ENCODE measurements at regions not wholly inside any gene's neighbourhood (a gene's known extent, or its start where the extent isn't known, plus 50 kb on each side); places are given as distances from the start of the nearest gene placed in this dataset.

DNA sequence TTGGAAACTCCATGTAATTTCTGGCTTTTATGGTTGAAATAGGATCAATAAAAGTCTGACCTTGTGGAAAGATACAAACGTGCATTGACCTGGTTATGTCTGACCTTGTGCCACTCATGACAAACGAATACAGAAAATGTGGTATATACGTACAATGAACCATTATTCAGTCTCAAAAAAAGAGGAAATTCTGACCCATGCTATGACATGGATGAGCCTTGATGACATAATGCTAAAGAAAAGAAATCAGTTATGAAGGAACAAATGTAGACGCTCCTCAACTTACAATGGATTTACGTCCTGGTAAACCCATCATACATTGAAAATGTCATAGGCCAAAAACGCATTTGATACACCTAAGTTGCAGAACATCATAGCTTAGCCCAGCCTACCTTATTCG lies 309.7 kb upstream of the SULF2 start:
- H3K27ac Mint-ChIP-seq = no peak overlapping the region
- H3K27me3 Mint-ChIP-seq (ENCODE audit: low read depth) = peaks cover 3% of the 10 kb centered on the region; the same call in 1 of the 2 replicates
- ChIA-PET POLR2A (no interaction called here), CTCF (no interaction called here)
- no peaks in the 10 kb centered on the region for H3K4me1 Mint-ChIP-seq
- H3K36me3 Mint-ChIP-seq = no peaks in the 10 kb centered on the region
- no peak overlapping the region for H3K4me3 Mint-ChIP-seq
- DNase-seq (ENCODE audit: low spot score) = no peak
- H3K9me3 Mint-ChIP-seq = peaks cover 11% of the 10 kb centered on the region
- no peak for ATAC-seq
- TF ChIP-seq, protein P1, sequence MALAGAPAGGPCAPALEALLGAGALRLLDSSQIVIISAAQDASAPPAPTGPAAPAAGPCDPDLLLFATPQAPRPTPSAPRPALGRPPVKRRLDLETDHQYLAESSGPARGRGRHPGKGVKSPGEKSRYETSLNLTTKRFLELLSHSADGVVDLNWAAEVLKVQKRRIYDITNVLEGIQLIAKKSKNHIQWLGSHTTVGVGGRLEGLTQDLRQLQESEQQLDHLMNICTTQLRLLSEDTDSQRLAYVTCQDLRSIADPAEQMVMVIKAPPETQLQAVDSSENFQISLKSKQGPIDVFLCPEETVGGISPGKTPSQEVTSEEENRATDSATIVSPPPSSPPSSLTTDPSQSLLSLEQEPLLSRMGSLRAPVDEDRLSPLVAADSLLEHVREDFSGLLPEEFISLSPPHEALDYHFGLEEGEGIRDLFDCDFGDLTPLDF (CRISPR knock-in tag; IDR thresholded peaks at IDR 0.05) = no peak
- TF ChIP-seq FOXJ3 (CRISPR knock-in tag; IDR thresholded peaks at IDR 0.05; ENCODE audit: borderline replicate concordance) (no peak), TP53 (CRISPR knock-in tag; IDR thresholded peaks at IDR 0.05) (no peak), GTF2I (CRISPR knock-in tag; conservative IDR thresholded peaks at IDR 0.05) (no peak), CREM (CRISPR knock-in tag; IDR thresholded peaks at IDR 0.05) (no peak), ZNF121 (CRISPR knock-in tag; IDR thresholded peaks at IDR 0.05) (no peak), ZNF232 (CRISPR knock-in tag; IDR thresholded peaks at IDR 0.05) (no peak), ZNF263 (CRISPR knock-in tag; IDR thresholded peaks at IDR 0.05; ENCODE audit: low read depth) (no peak), MYBL2 (CRISPR knock-in tag; IDR thresholded peaks at IDR 0.05) (no peak), ZNF416 (CRISPR knock-in tag; IDR thresholded peaks at IDR 0.05) (no peak)

DNA sequence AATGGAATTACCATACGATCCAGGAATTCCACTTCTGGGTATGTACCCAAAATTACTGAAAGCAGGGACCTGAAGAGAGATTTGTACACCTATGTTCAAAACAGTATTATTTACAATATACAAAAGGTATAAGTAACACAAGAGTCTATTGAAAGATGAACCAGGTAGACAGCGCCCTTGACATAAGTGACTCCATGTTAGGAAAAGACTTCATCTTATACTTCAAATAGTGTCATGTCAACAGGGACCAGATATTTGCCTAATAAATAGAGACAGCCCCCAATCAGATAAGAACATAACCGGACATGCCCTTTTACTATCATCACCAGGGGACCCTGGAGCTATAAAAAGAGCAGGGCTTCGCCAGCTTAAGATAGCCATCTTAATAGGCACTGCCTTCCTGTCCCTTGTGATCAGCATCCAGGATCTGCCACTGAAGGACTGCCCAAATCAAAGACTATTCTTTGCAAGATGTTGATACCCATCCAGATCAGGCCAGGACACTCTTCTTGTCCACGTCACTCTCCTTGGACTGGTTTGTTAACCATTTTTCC lies 309.0 kb upstream of the SULF2 start:
- H3K4me1 Mint-ChIP-seq = no peaks in the 10 kb centered on the region
- H3K27ac Mint-ChIP-seq = no peak overlapping the region
- no peak for DNase-seq (ENCODE audit: low spot score)
- H3K27me3 Mint-ChIP-seq (ENCODE audit: low read depth) = peaks cover 6% of the 10 kb centered on the region; the same call in 1 of the 2 replicates
- no peak for ATAC-seq
- peaks cover 17% of the 10 kb centered on the region for H3K9me3 Mint-ChIP-seq
- no peak overlapping the region for H3K4me3 Mint-ChIP-seq
- no peak for TF ChIP-seq NR3C1 (CRISPR knock-in tag; conservative IDR thresholded peaks at IDR 0.05; ENCODE audit: low read depth)
- no peak for TF ChIP-seq MXD4 (CRISPR knock-in tag; IDR thresholded peaks at IDR 0.05; ENCODE audit: borderline replicate concordance)
- no peak for TF ChIP-seq EMX1 (CRISPR knock-in tag; IDR thresholded peaks at IDR 0.05)
- CTCF ChIA-PET = no interaction called here
- POLR2A ChIA-PET = no interaction called here
- no peaks in the 10 kb centered on the region for H3K36me3 Mint-ChIP-seq

DNA sequence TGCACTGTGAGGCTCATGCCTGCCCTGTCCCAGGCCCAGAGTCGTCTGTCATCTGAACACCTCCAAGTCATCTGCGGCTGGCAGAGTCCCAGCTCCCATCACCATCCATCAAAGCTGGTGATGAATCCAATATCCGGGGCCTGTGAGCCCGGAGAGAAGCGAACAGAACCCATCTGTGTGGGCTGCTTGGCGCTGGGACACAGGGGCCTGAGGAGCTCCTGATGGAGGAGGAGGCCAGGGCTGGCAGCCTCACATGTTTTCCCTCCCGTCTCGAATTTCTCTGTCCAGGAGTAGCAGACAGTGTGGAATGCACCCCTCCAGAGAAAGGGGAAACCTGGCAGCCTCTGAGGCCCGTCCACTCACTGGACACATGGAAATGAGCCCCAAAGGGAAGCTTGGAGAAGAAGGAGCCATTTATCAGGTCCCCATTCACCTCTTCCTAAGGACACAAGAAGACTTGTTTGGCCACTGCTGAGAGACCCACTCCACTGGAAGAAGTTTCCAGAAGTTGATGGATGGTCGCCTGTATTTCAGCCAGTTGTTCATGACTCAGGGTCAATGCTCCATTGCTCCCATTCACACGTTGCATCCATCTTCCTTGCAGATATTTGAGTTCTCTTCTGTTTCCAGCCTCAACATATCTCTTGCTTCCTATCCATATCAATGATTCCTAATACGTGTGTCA lies 307.5 kb upstream of the SULF2 start:
- DNase-seq (ENCODE audit: low spot score) = no peak
- peaks cover 6% of the 10 kb centered on the region; the same call in 1 of the 2 replicates for H3K27me3 Mint-ChIP-seq (ENCODE audit: low read depth)
- CTCF ChIA-PET = no interaction called here
- TF ChIP-seq, protein P2, sequence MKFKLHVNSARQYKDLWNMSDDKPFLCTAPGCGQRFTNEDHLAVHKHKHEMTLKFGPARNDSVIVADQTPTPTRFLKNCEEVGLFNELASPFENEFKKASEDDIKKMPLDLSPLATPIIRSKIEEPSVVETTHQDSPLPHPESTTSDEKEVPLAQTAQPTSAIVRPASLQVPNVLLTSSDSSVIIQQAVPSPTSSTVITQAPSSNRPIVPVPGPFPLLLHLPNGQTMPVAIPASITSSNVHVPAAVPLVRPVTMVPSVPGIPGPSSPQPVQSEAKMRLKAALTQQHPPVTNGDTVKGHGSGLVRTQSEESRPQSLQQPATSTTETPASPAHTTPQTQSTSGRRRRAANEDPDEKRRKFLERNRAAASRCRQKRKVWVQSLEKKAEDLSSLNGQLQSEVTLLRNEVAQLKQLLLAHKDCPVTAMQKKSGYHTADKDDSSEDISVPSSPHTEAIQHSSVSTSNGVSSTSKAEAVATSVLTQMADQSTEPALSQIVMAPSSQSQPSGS (CRISPR knock-in tag; IDR thresholded peaks at IDR 0.05; ENCODE audit: borderline replicate concordance, low read depth) = no peak
- TF ChIP-seq, protein P3, sequence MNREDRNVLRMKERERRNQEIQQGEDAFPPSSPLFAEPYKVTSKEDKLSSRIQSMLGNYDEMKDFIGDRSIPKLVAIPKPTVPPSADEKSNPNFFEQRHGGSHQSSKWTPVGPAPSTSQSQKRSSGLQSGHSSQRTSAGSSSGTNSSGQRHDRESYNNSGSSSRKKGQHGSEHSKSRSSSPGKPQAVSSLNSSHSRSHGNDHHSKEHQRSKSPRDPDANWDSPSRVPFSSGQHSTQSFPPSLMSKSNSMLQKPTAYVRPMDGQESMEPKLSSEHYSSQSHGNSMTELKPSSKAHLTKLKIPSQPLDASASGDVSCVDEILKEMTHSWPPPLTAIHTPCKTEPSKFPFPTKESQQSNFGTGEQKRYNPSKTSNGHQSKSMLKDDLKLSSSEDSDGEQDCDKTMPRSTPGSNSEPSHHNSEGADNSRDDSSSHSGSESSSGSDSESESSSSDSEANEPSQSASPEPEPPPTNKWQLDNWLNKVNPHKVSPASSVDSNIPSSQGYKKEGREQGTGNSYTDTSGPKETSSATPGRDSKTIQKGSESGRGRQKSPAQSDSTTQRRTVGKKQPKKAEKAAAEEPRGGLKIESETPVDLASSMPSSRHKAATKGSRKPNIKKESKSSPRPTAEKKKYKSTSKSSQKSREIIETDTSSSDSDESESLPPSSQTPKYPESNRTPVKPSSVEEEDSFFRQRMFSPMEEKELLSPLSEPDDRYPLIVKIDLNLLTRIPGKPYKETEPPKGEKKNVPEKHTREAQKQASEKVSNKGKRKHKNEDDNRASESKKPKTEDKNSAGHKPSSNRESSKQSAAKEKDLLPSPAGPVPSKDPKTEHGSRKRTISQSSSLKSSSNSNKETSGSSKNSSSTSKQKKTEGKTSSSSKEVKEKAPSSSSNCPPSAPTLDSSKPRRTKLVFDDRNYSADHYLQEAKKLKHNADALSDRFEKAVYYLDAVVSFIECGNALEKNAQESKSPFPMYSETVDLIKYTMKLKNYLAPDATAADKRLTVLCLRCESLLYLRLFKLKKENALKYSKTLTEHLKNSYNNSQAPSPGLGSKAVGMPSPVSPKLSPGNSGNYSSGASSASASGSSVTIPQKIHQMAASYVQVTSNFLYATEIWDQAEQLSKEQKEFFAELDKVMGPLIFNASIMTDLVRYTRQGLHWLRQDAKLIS (CRISPR knock-in tag; IDR thresholded peaks at IDR 0.05; ENCODE audit: borderline replicate concordance) = no peak
- TF ChIP-seq NR1H2 (CRISPR knock-in tag; IDR thresholded peaks at IDR 0.05) (no peak), ZNF232 (CRISPR knock-in tag; IDR thresholded peaks at IDR 0.05) (no peak), TEAD1 (CRISPR knock-in tag; IDR thresholded peaks at IDR 0.05) (no peak), OVOL2 (CRISPR knock-in tag; IDR thresholded peaks at IDR 0.05; ENCODE audit: borderline replicate concordance) (no peak)
- TF ChIP-seq, protein P4, sequence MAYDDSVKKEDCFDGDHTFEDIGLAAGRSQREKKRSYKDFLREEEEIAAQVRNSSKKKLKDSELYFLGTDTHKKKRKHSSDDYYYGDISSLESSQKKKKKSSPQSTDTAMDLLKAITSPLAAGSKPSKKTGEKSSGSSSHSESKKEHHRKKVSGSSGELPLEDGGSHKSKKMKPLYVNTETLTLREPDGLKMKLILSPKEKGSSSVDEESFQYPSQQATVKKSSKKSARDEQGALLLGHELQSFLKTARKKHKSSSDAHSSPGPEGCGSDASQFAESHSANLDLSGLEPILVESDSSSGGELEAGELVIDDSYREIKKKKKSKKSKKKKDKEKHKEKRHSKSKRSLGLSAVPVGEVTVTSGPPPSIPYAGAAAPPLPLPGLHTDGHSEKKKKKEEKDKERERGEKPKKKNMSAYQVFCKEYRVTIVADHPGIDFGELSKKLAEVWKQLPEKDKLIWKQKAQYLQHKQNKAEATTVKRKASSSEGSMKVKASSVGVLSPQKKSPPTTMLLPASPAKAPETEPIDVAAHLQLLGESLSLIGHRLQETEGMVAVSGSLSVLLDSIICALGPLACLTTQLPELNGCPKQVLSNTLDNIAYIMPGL (CRISPR knock-in tag; IDR thresholded peaks at IDR 0.05) = no peak
- TF ChIP-seq, protein P5, sequence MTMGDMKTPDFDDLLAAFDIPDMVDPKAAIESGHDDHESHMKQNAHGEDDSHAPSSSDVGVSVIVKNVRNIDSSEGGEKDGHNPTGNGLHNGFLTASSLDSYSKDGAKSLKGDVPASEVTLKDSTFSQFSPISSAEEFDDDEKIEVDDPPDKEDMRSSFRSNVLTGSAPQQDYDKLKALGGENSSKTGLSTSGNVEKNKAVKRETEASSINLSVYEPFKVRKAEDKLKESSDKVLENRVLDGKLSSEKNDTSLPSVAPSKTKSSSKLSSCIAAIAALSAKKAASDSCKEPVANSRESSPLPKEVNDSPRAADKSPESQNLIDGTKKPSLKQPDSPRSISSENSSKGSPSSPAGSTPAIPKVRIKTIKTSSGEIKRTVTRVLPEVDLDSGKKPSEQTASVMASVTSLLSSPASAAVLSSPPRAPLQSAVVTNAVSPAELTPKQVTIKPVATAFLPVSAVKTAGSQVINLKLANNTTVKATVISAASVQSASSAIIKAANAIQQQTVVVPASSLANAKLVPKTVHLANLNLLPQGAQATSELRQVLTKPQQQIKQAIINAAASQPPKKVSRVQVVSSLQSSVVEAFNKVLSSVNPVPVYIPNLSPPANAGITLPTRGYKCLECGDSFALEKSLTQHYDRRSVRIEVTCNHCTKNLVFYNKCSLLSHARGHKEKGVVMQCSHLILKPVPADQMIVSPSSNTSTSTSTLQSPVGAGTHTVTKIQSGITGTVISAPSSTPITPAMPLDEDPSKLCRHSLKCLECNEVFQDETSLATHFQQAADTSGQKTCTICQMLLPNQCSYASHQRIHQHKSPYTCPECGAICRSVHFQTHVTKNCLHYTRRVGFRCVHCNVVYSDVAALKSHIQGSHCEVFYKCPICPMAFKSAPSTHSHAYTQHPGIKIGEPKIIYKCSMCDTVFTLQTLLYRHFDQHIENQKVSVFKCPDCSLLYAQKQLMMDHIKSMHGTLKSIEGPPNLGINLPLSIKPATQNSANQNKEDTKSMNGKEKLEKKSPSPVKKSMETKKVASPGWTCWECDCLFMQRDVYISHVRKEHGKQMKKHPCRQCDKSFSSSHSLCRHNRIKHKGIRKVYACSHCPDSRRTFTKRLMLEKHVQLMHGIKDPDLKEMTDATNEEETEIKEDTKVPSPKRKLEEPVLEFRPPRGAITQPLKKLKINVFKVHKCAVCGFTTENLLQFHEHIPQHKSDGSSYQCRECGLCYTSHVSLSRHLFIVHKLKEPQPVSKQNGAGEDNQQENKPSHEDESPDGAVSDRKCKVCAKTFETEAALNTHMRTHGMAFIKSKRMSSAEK (CRISPR knock-in tag; IDR thresholded peaks at IDR 0.05; ENCODE audit: borderline replicate concordance) = no peak

More for the DNA sequence above, 307.5 kb upstream of the SULF2 start:
- no peak overlapping the region for H3K27ac Mint-ChIP-seq
- no peak overlapping the region for H3K4me3 Mint-ChIP-seq
- no peak for ATAC-seq
- POLR2A ChIA-PET = no interaction called here
- no peaks in the 10 kb centered on the region for H3K4me1 Mint-ChIP-seq
- H3K9me3 Mint-ChIP-seq = peaks cover 17% of the 10 kb centered on the region
- no peaks in the 10 kb centered on the region for H3K36me3 Mint-ChIP-seq
